H1 (cell line): ENCODE measurements at regions not wholly inside any gene's neighbourhood (a gene's known extent, or its start where the extent isn't known, plus 50 kb on each side); places are given as distances from the start of the nearest gene placed in this dataset.

ENCODE experiments used
- CTCF ChIA-PET: fragments of 300-600 bp; sonication (Branson Sonifier 250); formaldehyde crosslinking; loops from one replicate; lab custom pipeline; 2021; ENCODE audit not compliant: partially characterized antibody; lab: Charles Lee
- POLR2A ChIA-PET: fragments of 300-600 bp; sonication (Branson Sonifier 250); formaldehyde crosslinking; loops from one replicate; lab custom pipeline; 2021; ENCODE audit warnings: inconsistent platforms; ENCODE audit not compliant: partially characterized antibody; lab: Charles Lee
- DNase-seq, 2 experiments: peaks; one replicate each; pipeline versions ENCODE4 v3.0.0 to v3.0.0-alpha.2; 2010 to 2022; ENCODE audit warnings: low spot score in 2 of 2, low read depth in 1 of 2, mixed read lengths in 1 of 2
- FAIRE-seq: peaks from 2 replicates; lab custom pipeline; 2011; peaks lifted over from hg19 to GRCh38; lab: Jason Lieb, UNC
- H2AFZ ChIP-seq: 2 replicates; pipeline ENCODE4 v1.8.1; 2012; ENCODE audit warnings: low read length, inconsistent platforms
- H2AK5ac ChIP-seq: 2 replicates; pipeline ENCODE4 v1.6.1; 2013; ENCODE audit warnings: low read depth, low read length
- H2BK120ac ChIP-seq: replicated peaks from 2 replicates; pipeline ENCODE3; 2013; ENCODE audit warnings: low read depth, low read length, inconsistent platforms
- H2BK12ac ChIP-seq: 2 replicates; pipeline ENCODE4 v1.6.1; 2013; ENCODE audit warnings: low read depth, low read length
- H2BK15ac ChIP-seq: 2 replicates; pipeline ENCODE4 v1.6.1; 2013; ENCODE audit warnings: low read length
- H2BK20ac ChIP-seq: 2 replicates; pipeline ENCODE4 v1.6.1; 2013; ENCODE audit warnings: low read length
- H2BK5ac ChIP-seq: 2 replicates; pipeline ENCODE4 v1.6.1; 2013; ENCODE audit warnings: low read depth, low read length
- H3K14ac ChIP-seq: 2 replicates; pipeline ENCODE4 v1.6.1; 2013; ENCODE audit warnings: inconsistent platforms; ENCODE audit not compliant: insufficient read length
- H3K18ac ChIP-seq: 2 replicates; pipeline ENCODE4 v1.6.1; 2013; ENCODE audit warnings: low read length; ENCODE audit errors: extremely low read depth
- H3K23ac ChIP-seq: 2 replicates; pipeline ENCODE4 v1.6.1; 2013; ENCODE audit warnings: inconsistent platforms; ENCODE audit not compliant: insufficient read length
- H3K23me2 ChIP-seq: 2 replicates; pipeline ENCODE4 v1.6.1; 2013; ENCODE audit warnings: low read depth, low read length
- H3K27ac ChIP-seq: 2 replicates; pipeline ENCODE4 v1.6.1; 2011; ENCODE audit warnings: low read depth, low read length, inconsistent platforms
- H3K27me3 ChIP-seq, 4 experiments: replicated peaks in 1 of 4; 1 replicate in 1 of 4; 2 replicates in 3 of 4; pipeline versions ENCODE4 v1.6.1 to v1.8.1; 2011 to 2013; ENCODE audit warnings: low read length in 3 of 4, mild to moderate bottlenecking in 3 of 4, inconsistent platforms in 2 of 4, mixed read lengths in 2 of 4, moderate library complexity in 1 of 4; ENCODE audit not compliant: control insufficient read depth in 3 of 4, insufficient read depth in 3 of 4; ENCODE audit errors: extremely low read depth in 1 of 4
- H3K36me3 ChIP-seq, 4 experiments: 2 replicates each; pipeline versions ENCODE4 v1.6.1 to v1.8.1; 2011 to 2013; ENCODE audit warnings: mild to moderate bottlenecking in 4 of 4, low read length in 3 of 4, moderate library complexity in 2 of 4, control low read depth in 1 of 4, inconsistent platforms in 1 of 4; ENCODE audit not compliant: insufficient read depth in 4 of 4, control insufficient read depth in 2 of 4
- H3K4ac ChIP-seq: replicated peaks from 2 replicates; pipeline ENCODE3; 2013; ENCODE audit warnings: low read length, low read depth, mixed read lengths, inconsistent platforms; ENCODE audit not compliant: insufficient read length
- H3K4me1 ChIP-seq, 4 experiments: replicated peaks in 1 of 4; 1 replicate in 1 of 4; 2 replicates in 3 of 4; pipeline versions ENCODE4 v1.6.1 to v1.8.1; 2011 to 2013; ENCODE audit warnings: low read length in 3 of 4, inconsistent platforms in 2 of 4, mixed read lengths in 1 of 4; ENCODE audit not compliant: insufficient read depth in 4 of 4, control insufficient read depth in 3 of 4
- H3K4me2 ChIP-seq, 2 experiments: 2 replicates each; pipeline versions ENCODE4 v1.6.1 to v1.8.1; 2011 to 2013; ENCODE audit warnings: low read depth in 2 of 2, low read length in 2 of 2, control low read depth in 1 of 2, inconsistent platforms in 1 of 2, mild to moderate bottlenecking in 1 of 2; ENCODE audit not compliant: insufficient read depth in 1 of 2
- H3K4me3 ChIP-seq, 4 experiments: fragments of 200-600, 300-600 bp in 1 of 4; sonication (generic), shearing (Covaris generic), sonication (Bioruptor Twin) in 1 of 4; 2 replicates each; pipeline versions ENCODE4 v1.5.1 to v1.8.1; 2011 to 2016; ENCODE audit warnings: low read length in 4 of 4, low read depth in 3 of 4, control low read depth in 2 of 4, inconsistent platforms in 2 of 4, mild to moderate bottlenecking in 2 of 4, mixed read lengths in 1 of 4, moderate library complexity in 1 of 4; ENCODE audit not compliant: insufficient read depth in 2 of 4; ENCODE audit errors: extremely low read depth in 1 of 4
- H3K56ac ChIP-seq: replicated peaks from 2 replicates; pipeline ENCODE3; 2013; ENCODE audit warnings: low read depth, mild to moderate bottlenecking, mixed read lengths, low read length, inconsistent platforms; ENCODE audit not compliant: insufficient read length
- H3K79me1 ChIP-seq: 2 replicates; pipeline ENCODE4 v1.6.1; 2013; ENCODE audit warnings: low read depth, low read length, control low read depth
- H3K79me2 ChIP-seq, 2 experiments: 2 replicates each; pipeline versions ENCODE4 v1.6.1 to v1.8.1; 2012 to 2013; ENCODE audit warnings: low read length in 2 of 2, mild to moderate bottlenecking in 2 of 2, inconsistent platforms in 1 of 2; ENCODE audit not compliant: insufficient read depth in 2 of 2, control insufficient read depth in 1 of 2
- H3K9ac ChIP-seq, 4 experiments: replicated peaks in 1 of 4; 1 replicate in 1 of 4; 2 replicates in 3 of 4; pipeline versions ENCODE4 v1.6.1 to v1.8.1; 2011 to 2013; ENCODE audit warnings: low read depth in 3 of 4, low read length in 3 of 4, control low read depth in 2 of 4, mild to moderate bottlenecking in 2 of 4, moderate library complexity in 2 of 4, inconsistent platforms in 1 of 4; ENCODE audit errors: extremely low read depth in 1 of 4
- H3K9me3 ChIP-seq, 2 experiments: 2 replicates each; pipeline versions ENCODE4 v1.6.1 to v1.8.1; 2012 to 2013; ENCODE audit warnings: mild to moderate bottlenecking in 2 of 2, moderate library complexity in 2 of 2, control low read depth in 1 of 2, inconsistent platforms in 1 of 2, low read depth in 1 of 2, low read length in 1 of 2, mixed read lengths in 1 of 2; ENCODE audit not compliant: insufficient read depth in 2 of 2
- H4K20me1 ChIP-seq, 2 experiments: replicated peaks in 1 of 2; 2 replicates each; pipeline versions ENCODE3 to v1.8.1; 2011 to 2013; ENCODE audit warnings: inconsistent platforms in 2 of 2, low read length in 2 of 2, mild to moderate bottlenecking in 1 of 2; ENCODE audit not compliant: insufficient read depth in 2 of 2, control insufficient read depth in 1 of 2
- H4K5ac ChIP-seq: 2 replicates; pipeline ENCODE4 v1.6.1; 2013; ENCODE audit warnings: low read length, low read depth, mixed read lengths, inconsistent platforms; ENCODE audit not compliant: insufficient read length
- H4K8ac ChIP-seq: 2 replicates; pipeline ENCODE4 v1.8.0; 2013; ENCODE audit warnings: mild to moderate bottlenecking, moderate library complexity, low read length, inconsistent platforms; ENCODE audit not compliant: insufficient read depth; ENCODE audit errors: extremely low read depth
- H4K91ac ChIP-seq: replicated peaks from 2 replicates; pipeline ENCODE3; 2013; ENCODE audit warnings: low read length, mixed read lengths, inconsistent platforms; ENCODE audit not compliant: insufficient read length
- BACH1 ChIP-seq: IDR thresholded peaks from 2 replicates; pipeline ENCODE4 v1.6.1; 2012; ENCODE audit warnings: low read length, improper control_type of control experiment
- CBX5 ChIP-seq: fragments of 300-800, 300-1000 bp; sonication (generic); IDR thresholded peaks from 2 replicates; pipeline ENCODE4 v1.7.1; 2016; ENCODE audit warnings: antibody characterized with exemption, low read length, low read depth
- CHD1 ChIP-seq: IDR thresholded peaks from 2 replicates; pipeline ENCODE4 v1.6.1; 2012; ENCODE audit warnings: low read depth, low read length, improper control_type of control experiment
- FOSL1 ChIP-seq: IDR thresholded peaks from 2 replicates; pipeline ENCODE4 v1.6.1; 2011; ENCODE audit warnings: mild to moderate bottlenecking, low read depth, low read length, moderate library complexity; ENCODE audit not compliant: insufficient read depth
- PHF8 ChIP-seq: fragments of 200-600 bp; sonication (generic); conservative IDR thresholded peaks from 2 replicates; pipeline ENCODE4 v1.7.1; 2012; ENCODE audit warnings: low read depth, mild to moderate bottlenecking, inconsistent platforms, low read length, moderate library complexity
- RBBP5 ChIP-seq: IDR thresholded peaks from 2 replicates; pipeline ENCODE4 v1.7.1; 2012; ENCODE audit warnings: low read depth, mild to moderate bottlenecking, inconsistent platforms, low read length, moderate library complexity, borderline replicate concordance
- YY1 ChIP-seq: IDR thresholded peaks from 2 replicates; pipeline ENCODE4 v1.6.1; 2011; ENCODE audit warnings: low read depth, mild to moderate bottlenecking, low read length
- ZNF274 ChIP-seq: IDR thresholded peaks from 2 replicates; pipeline ENCODE4 v1.7.0; 2012; ENCODE audit warnings: low read length, borderline replicate concordance; ENCODE audit errors: extremely low read depth
- WGBS, 2 experiments: shearing (Covaris generic) in 1 of 2; methylation state at CpG; one replicate each; pipeline versions ENCODE4 v1.1.6 to v1.1.7; 2013 to 2015; ENCODE audit warnings: low lambda C conversion rate in 2 of 2, mixed read lengths in 2 of 2, inconsistent platforms in 1 of 2, low coverage in 1 of 2, missing lambda C conversion rate in 1 of 2; ENCODE audit not compliant: insufficient replicate concordance in 2 of 2, insufficient coverage in 1 of 2, insufficient read length in 1 of 2; ENCODE audit errors: extremely low coverage in 1 of 2, missing lambda C conversion rate in 1 of 2; 5-methylcytosine and 5-hydroxymethylcytosine counted together

DNA sequence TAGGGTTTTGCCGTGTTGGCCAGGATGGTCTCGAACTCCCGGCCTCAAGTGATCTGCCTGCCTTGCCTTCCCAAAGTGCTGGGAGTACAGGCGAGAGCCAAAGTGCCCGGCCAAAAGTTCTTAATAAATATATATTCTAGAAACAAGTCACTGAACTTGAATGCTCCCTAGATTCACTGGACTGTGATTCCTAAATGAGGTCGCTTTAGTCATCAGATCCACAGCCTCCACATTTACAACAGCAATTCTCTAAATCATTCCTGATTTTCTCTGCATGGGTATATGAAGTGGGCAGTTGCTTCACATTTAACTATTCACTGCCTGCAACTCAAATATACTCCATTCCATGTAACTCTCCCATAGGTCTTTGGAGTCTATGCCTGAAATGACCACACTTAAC is 813.0 kb downstream of the GALC start:
- Histone ChIP-seq H2AK5ac (no peak overlapping the region), H3K36me3 (no peaks in the 10 kb centered on the region), H3K27me3 (peaks cover 0 to 2% (median 0%) of the 10 kb centered on the region in 4 experiments; a peak in 1 of 7 replicates), H3K4me2 (no peak overlapping the region), H2BK5ac (no peak overlapping the region), H3K9me3 (no peaks in the 10 kb centered on the region), H4K8ac (no peak overlapping the region), H2BK120ac (no peak overlapping the region), H4K20me1 (no peaks in the 10 kb centered on the region), H3K27ac (no peak overlapping the region), H3K79me1 (no peaks in the 10 kb centered on the region), H3K79me2 (no peaks in the 10 kb centered on the region), H3K18ac (no peak overlapping the region), H3K4ac (no peak overlapping the region), H3K14ac (no peak overlapping the region), H4K5ac (no peak overlapping the region), H2BK15ac (no peak overlapping the region), H2BK20ac (no peak overlapping the region), H3K4me1 (no peaks in the 10 kb centered on the region), H2BK12ac (no peak overlapping the region), H3K9ac (no peak overlapping the region), H2AFZ (no peak overlapping the region), H3K56ac (no peak overlapping the region), H4K91ac (no peak overlapping the region), H3K4me3 (no peak overlapping the region), H3K23ac (no peak overlapping the region), H3K23me2 (no peaks in the 10 kb centered on the region)
- WGBS, 2 experiments = 97% methylated on average over 6 of the region's 6 CpGs; no CpG with 5 or more reads in 1 of the 2 experiments
- no peak for FAIRE-seq
- ChIA-PET CTCF (no interaction called here), POLR2A (no interaction called here)
- no peak for TF ChIP-seq PHF8
- no peak for TF ChIP-seq RBBP5
- no peak for TF ChIP-seq FOSL1
- no peak for TF ChIP-seq BACH1
- TF ChIP-seq CBX5 = no peak
- no peak for TF ChIP-seq CHD1
- TF ChIP-seq YY1 = no peak
- TF ChIP-seq ZNF274 = no peak
- no peak for DNase-seq
